ENCODE measurements at regions not wholly inside any gene's neighbourhood (a gene's known extent, or its start where the extent isn't known, plus 50 kb on each side); places are given as distances from the start of the nearest gene placed in this dataset.

DNA sequence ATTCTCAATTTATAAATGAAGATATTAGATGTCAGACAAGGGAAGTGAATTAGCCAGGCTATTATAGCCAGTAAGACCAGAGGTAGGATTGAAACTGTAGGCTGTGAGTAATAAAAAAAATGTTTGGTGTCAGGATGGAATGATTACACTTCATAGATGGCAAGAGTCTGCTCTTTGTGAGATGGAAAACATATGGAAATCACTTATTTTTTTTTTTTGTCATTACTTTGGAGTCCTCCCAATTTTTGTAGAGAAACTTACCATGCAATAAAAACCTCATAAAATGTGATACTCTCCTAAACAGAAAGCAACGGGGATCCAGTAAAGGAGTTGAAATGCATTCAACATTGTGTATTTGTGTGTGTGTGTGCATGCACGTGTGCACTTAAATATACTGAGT is 532.7 kb upstream of the CDH8 start:
- Mint-ChIP-seq H3K27me3 (ENCODE audit: low read depth) (no peaks in the 10 kb centered on the region), H3K4me3 (no peak overlapping the region), H3K27ac (no peak overlapping the region), H3K4me1 (no peaks in the 10 kb centered on the region), H3K36me3 (ENCODE audit: low read depth) (no peaks in the 10 kb centered on the region), H3K9me3 (no peaks in the 10 kb centered on the region)
- TF ChIP-seq, protein P1, sequence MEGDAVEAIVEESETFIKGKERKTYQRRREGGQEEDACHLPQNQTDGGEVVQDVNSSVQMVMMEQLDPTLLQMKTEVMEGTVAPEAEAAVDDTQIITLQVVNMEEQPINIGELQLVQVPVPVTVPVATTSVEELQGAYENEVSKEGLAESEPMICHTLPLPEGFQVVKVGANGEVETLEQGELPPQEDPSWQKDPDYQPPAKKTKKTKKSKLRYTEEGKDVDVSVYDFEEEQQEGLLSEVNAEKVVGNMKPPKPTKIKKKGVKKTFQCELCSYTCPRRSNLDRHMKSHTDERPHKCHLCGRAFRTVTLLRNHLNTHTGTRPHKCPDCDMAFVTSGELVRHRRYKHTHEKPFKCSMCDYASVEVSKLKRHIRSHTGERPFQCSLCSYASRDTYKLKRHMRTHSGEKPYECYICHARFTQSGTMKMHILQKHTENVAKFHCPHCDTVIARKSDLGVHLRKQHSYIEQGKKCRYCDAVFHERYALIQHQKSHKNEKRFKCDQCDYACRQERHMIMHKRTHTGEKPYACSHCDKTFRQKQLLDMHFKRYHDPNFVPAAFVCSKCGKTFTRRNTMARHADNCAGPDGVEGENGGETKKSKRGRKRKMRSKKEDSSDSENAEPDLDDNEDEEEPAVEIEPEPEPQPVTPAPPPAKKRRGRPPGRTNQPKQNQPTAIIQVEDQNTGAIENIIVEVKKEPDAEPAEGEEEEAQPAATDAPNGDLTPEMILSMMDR (IDR thresholded peaks at IDR 0.05; ENCODE audit: unreplicated experiment in 3 of 3): no peak

DNA sequence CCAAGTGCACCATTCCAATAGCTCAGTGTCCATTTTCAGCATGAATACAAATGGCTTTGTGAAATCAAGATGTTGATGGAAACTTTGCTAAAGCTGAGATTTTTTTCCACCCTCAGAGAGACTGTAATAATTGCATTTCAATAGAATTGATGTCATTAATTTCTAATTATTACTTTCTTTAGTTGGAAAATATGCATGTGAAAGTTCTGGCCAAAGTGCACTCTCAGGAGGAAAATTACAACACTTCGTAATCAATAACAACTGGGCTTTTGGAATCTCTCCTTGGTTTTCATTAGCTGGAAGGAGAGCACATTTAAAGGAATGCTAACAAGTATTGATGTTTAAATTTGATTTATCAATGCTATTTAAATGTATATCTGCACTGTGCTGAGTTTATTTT is 529.5 kb upstream of the CDH8 start:
- Mint-ChIP-seq H3K27me3 (ENCODE audit: low read depth) (no peaks in the 10 kb centered on the region), H3K36me3 (ENCODE audit: low read depth) (no peaks in the 10 kb centered on the region), H3K4me3 (no peak overlapping the region), H3K27ac (no peak overlapping the region), H3K9me3 (no peaks in the 10 kb centered on the region), H3K4me1 (no peaks in the 10 kb centered on the region)
- TF ChIP-seq, protein P1 (IDR thresholded peaks at IDR 0.05; ENCODE audit: unreplicated experiment in 3 of 3): no peak

DNA sequence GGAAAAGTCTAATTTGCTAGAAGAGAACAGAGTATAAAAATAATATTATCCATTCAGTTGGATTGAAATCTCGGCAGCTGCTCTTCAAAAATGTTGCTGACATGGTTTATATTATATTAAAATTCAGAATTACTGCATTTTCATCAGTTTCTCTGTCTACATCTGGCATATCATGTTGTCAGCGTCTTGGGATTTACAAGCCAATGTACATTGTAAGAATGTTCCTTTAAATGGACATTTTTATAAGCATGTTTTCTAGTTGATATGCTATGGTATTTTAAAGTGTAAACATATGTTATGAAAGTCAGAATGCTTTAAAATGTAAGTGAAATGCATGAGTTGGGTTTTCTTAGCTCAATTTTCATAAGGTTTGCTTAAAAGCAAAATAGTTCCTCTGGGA is 528.1 kb upstream of the CDH8 start:
- H3K27ac Mint-ChIP-seq: no peak overlapping the region
- no peaks in the 10 kb centered on the region for H3K4me1 Mint-ChIP-seq
- TF ChIP-seq, protein P1 (IDR thresholded peaks at IDR 0.05; ENCODE audit: unreplicated experiment in 3 of 3): no peak
- H3K9me3 Mint-ChIP-seq: no peaks in the 10 kb centered on the region
- H3K4me3 Mint-ChIP-seq: no peak overlapping the region
- no peaks in the 10 kb centered on the region for H3K27me3 Mint-ChIP-seq (ENCODE audit: low read depth)
- H3K36me3 Mint-ChIP-seq (ENCODE audit: low read depth): no peaks in the 10 kb centered on the region

DNA sequence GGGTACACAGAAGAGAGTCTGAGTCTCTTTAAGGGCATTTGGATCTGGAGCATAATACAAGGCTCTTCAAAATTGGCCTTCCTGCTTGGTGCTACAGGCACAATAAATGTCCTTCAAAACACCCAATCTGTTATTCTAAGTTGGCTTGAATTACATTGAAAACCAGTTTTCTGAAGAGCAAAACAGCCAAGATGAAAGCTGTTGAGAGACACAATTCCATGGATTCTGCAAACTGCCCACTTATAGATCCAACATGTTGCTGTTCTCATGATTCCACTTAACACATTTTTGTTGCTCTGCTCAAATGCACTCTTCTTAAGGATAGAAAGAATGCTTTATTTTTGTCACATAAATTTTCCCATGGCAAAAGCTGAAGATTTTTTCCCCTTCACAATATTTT is 525.9 kb upstream of the CDH8 start:
- peaks cover 2% of the 10 kb centered on the region for H3K9me3 Mint-ChIP-seq
- H3K27me3 Mint-ChIP-seq (ENCODE audit: low read depth): no peaks in the 10 kb centered on the region
- H3K27ac Mint-ChIP-seq: no peak overlapping the region
- TF ChIP-seq, protein P1 (IDR thresholded peaks at IDR 0.05; ENCODE audit: unreplicated experiment in 3 of 3): no peak
- H3K4me3 Mint-ChIP-seq: no peak overlapping the region
- H3K4me1 Mint-ChIP-seq: no peaks in the 10 kb centered on the region
- H3K36me3 Mint-ChIP-seq (ENCODE audit: low read depth): no peaks in the 10 kb centered on the region

DNA sequence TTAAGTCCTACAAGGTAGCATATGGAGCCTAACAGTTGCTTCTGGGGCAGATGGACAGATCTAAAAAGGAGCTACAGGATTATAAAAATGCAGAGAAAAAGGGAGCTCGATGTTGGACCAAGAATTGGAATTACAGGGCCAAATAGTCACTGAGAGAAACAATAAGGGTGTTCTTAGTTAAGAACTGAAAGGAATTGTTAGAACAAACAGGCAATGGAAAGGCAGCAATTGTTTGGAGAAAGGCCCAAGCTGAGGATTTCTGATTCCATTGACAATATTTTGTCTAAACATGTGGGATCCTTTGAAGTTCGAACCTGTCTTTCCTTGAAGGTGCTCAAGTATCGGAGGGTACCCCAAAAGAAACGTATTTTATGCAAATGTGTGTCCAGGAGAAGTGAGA is 513.6 kb upstream of the CDH8 start:
- Mint-ChIP-seq H3K36me3 (ENCODE audit: low read depth) (no peaks in the 10 kb centered on the region), H3K27me3 (ENCODE audit: low read depth) (no peaks in the 10 kb centered on the region)
- TF ChIP-seq, protein P1 (IDR thresholded peaks at IDR 0.05; ENCODE audit: unreplicated experiment in 3 of 3): no peak

DNA sequence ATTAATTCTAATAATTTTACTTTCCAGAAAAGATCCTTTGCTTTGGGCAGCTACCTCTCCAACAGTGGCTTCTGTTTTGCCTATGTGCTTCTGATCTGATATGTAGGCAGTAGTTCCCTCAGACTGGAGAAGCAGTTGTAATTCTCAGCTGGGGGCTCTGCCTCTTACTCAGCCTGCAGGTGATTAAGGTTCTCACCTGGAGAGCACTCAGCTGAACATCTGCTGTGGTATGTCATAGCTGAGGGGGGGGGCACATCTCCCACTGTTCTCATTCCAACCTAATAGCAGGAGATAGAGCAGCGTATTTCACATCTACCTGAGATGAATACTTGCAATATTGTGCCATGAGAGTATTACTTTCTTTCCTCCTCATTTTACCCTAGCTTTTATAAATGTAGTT is 511.9 kb upstream of the CDH8 start:
- H3K27ac Mint-ChIP-seq: no peak overlapping the region
- H3K4me1 Mint-ChIP-seq: no peaks in the 10 kb centered on the region
- TF ChIP-seq, protein P1 (IDR thresholded peaks at IDR 0.05; ENCODE audit: unreplicated experiment in 3 of 3): no peak
- H3K9me3 Mint-ChIP-seq: peaks cover 7% of the 10 kb centered on the region
- H3K4me3 Mint-ChIP-seq: no peak overlapping the region
- H3K27me3 Mint-ChIP-seq (ENCODE audit: low read depth): no peaks in the 10 kb centered on the region
- H3K36me3 Mint-ChIP-seq (ENCODE audit: low read depth): no peaks in the 10 kb centered on the region

More for the DNA sequence above, 513.6 kb upstream of the CDH8 start:
- Mint-ChIP-seq H3K4me3 (no peak overlapping the region), H3K27ac (no peak overlapping the region), H3K9me3 (peaks cover 9% of the 10 kb centered on the region), H3K4me1 (no peaks in the 10 kb centered on the region)

Measured in nephron (organoid).